K562 (cell line): ENCODE measurements at regions not wholly inside any gene's neighbourhood (a gene's known extent, or its start where the extent isn't known, plus 50 kb on each side); places are given as distances from the start of the nearest gene placed in this dataset.

Experiments
- ATAC-seq: fragments of 200-7000 bp; cut with Tn5 transposase; 3 replicates; pipeline ENCODE4 v1.9.1; 2020; ENCODE audit warnings: moderate library complexity
- BruUV-seq: library from RNA; stranded (reverse); fragments of 400-500 nt; replicated peaks from 2 replicates; lab custom pipeline; 2021; lab: Mats Ljungman, UMichigan
- CTCF ChIA-PET: fragments of 300-600 bp; formaldehyde crosslinking; extraction: SDS; loops from one replicate; lab custom pipeline; 2021; ENCODE audit warnings: low intra/inter-chr PET ratio; lab: Yijun Ruan, JAX
- POLR2A ChIA-PET: fragments of 300-600, 350-650 bp; sonication (Branson Sonifier 250); formaldehyde crosslinking; extraction: SDS; loops from one replicate; lab custom pipeline; 2021; ENCODE audit warnings: antibody characterized with exemption, inconsistent platforms; lab: Yijun Ruan, JAX
- DNase-seq, 4 experiments: peaks; one replicate each; pipeline versions ENCODE4 v3.0.0 to v3.0.0-alpha.2; 2011 to 2018; ENCODE audit warnings: low spot score in 3 of 4, mixed read lengths in 3 of 4; ENCODE audit errors: extremely low read depth in 1 of 4
- FAIRE-seq: peaks from 2 replicates; lab custom pipeline; 2011; peaks lifted over from hg19 to GRCh38; lab: Jason Lieb, UNC
- H2AFZ ChIP-seq: 2 replicates; pipeline ENCODE4 v1.6.0; 2011; ENCODE audit warnings: low read depth, low read length, control low read depth, inconsistent platforms
- H3K27ac ChIP-seq: fragments of 200-600 bp; 3 replicates; pipeline ENCODE4 v1.8.0; 2011; ENCODE audit warnings: low read depth, mild to moderate bottlenecking, control low read depth, inconsistent platforms, low read length, moderate library complexity, mixed read lengths; ENCODE audit errors: extremely low read depth
- H3K27me3 ChIP-seq, 2 experiments: fragments of 300-600 bp in 1 of 2; 2 replicates in 1 of 2; 3 replicates in 1 of 2; pipeline versions ENCODE4 v1.6.0 to v1.8.0; 2011; ENCODE audit warnings: inconsistent platforms in 2 of 2, low read length in 2 of 2, mild to moderate bottlenecking in 1 of 2, mixed read lengths in 1 of 2, moderate library complexity in 1 of 2; ENCODE audit not compliant: control insufficient read depth in 2 of 2, insufficient read depth in 2 of 2
- H3K36me3 ChIP-seq: fragments of 300-600 bp; 3 replicates; pipeline ENCODE4 v1.8.0; 2011; ENCODE audit warnings: mild to moderate bottlenecking, low read length, inconsistent platforms; ENCODE audit not compliant: control insufficient read depth, insufficient read depth
- H3K4me1 ChIP-seq, 2 experiments: fragments of 200-600 bp in 1 of 2; replicated peaks in 1 of 2; 2 replicates in 1 of 2; 3 replicates in 1 of 2; pipeline versions ENCODE4 v1.5.1 to v1.8.0; 2011; ENCODE audit warnings: inconsistent platforms in 2 of 2, low read length in 2 of 2, mild to moderate bottlenecking in 1 of 2, mixed read lengths in 1 of 2, moderate library complexity in 1 of 2; ENCODE audit not compliant: control insufficient read depth in 2 of 2, insufficient read depth in 2 of 2
- H3K4me2 ChIP-seq: 2 replicates; pipeline ENCODE4 v1.6.1; 2011; ENCODE audit warnings: low read length, control low read depth, inconsistent platforms, mixed read lengths; ENCODE audit not compliant: insufficient read depth
- H3K4me3 ChIP-seq: fragments of 200-600 bp; sonication (generic), shearing (Covaris generic); 2 replicates; pipeline ENCODE4 v1.5.1; 2016; ENCODE audit warnings: control low read depth, inconsistent platforms
- H3K79me2 ChIP-seq: fragments of 200-600 bp; 3 replicates; pipeline ENCODE4 v1.8.0; 2011; ENCODE audit warnings: low read length, inconsistent platforms; ENCODE audit not compliant: control insufficient read depth, insufficient read depth
- H3K9ac ChIP-seq, 2 experiments: 2 replicates each; pipeline versions ENCODE4 v1.6.0 to v1.6.1; 2011; ENCODE audit warnings: low read depth in 2 of 2, low read length in 2 of 2, control low read depth in 1 of 2, inconsistent platforms in 1 of 2, mild to moderate bottlenecking in 1 of 2, mixed read lengths in 1 of 2; ENCODE audit not compliant: insufficient read depth in 1 of 2
- H3K9me1 ChIP-seq: one replicate; pipeline ENCODE4 v1.6.0; 2011; ENCODE audit warnings: inconsistent platforms, mild to moderate bottlenecking, low read length, moderate library complexity; ENCODE audit not compliant: control insufficient read depth, insufficient read depth
- H3K9me3 ChIP-seq: replicated peaks from 2 replicates; pipeline ENCODE4 v1.5.1; 2011; ENCODE audit warnings: low read depth, low read length, inconsistent platforms; ENCODE audit not compliant: control insufficient read depth, insufficient read depth
- H4K20me1 ChIP-seq: replicated peaks from 2 replicates; pipeline ENCODE4 v1.6.1; 2011; ENCODE audit warnings: low read length, inconsistent platforms, mixed read lengths; ENCODE audit not compliant: control insufficient read depth, insufficient read depth
- BHLHE40 ChIP-seq: IDR thresholded peaks from 2 replicates; pipeline ENCODE4 v1.6.1; 2011; ENCODE audit warnings: low read length, improper control_type of control experiment
- BMI1 ChIP-seq: fragments of 150-350 bp; IDR thresholded peaks from 2 replicates; pipeline ENCODE4 v1.6.1; 2014; ENCODE audit warnings: low read length
- BRD9 ChIP-seq: fragments of 450-650 bp; IDR thresholded peaks from 2 replicates; pipeline ENCODE4 v1.6.1; 2018; ENCODE audit warnings: low read depth; ENCODE audit not compliant: partially characterized antibody
- FOXK2 ChIP-seq, 2 experiments: fragments of 450-650 bp; IDR thresholded peaks in 1 of 2; conservative IDR thresholded peaks in 1 of 2; 2 replicates each; pipeline ENCODE4 v1.6.1; 2016; ENCODE audit warnings: low read depth in 2 of 2, mild to moderate bottlenecking in 1 of 2
- HMG20B ChIP-seq: fragments of 250-450 bp; sonication (Bioruptor Pico); IDR thresholded peaks from 2 replicates; pipeline ENCODE4 v1.5.0; 2021; ENCODE audit warnings: mild to moderate bottlenecking
- HNRNPH1 ChIP-seq: fragments of 200-400 bp; formaldehyde crosslinking; optimal IDR thresholded peaks from 2 replicates; pipeline ENCODE3; 2017; ENCODE audit warnings: low read depth, mild to moderate bottlenecking, low read length, moderate library complexity
- MAFG ChIP-seq: fragments of 450-650 bp; conservative IDR thresholded peaks from 2 replicates; pipeline ENCODE4 v1.6.1; 2016; ENCODE audit warnings: missing genetic modification characterization, missing compliant biosample characterization
- MAFK ChIP-seq: IDR thresholded peaks from 2 replicates; pipeline ENCODE4 v1.6.1; 2011; ENCODE audit warnings: low read length, improper control_type of control experiment
- MCM2 ChIP-seq: fragments of 450-650 bp; IDR thresholded peaks from 2 replicates; pipeline ENCODE4 v1.6.1; 2017; ENCODE audit warnings: low read depth, mild to moderate bottlenecking
- POLR2AphosphoS2 ChIP-seq: IDR thresholded peaks from 2 replicates; pipeline ENCODE4 v1.6.1; 2012; ENCODE audit warnings: low read length, improper control_type of control experiment
- POLR2B ChIP-seq: fragments of 450-650 bp; IDR thresholded peaks from 2 replicates; pipeline ENCODE4 v1.6.1; 2018; ENCODE audit warnings: low read depth; ENCODE audit not compliant: partially characterized antibody
- RBM25 ChIP-seq: fragments of 200-400 bp; formaldehyde crosslinking; IDR thresholded peaks from 2 replicates; pipeline ENCODE4 v1.6.1; 2018; ENCODE audit warnings: low read length, low read depth, moderate library complexity; ENCODE audit not compliant: severe bottlenecking
- SMAD3 ChIP-seq: fragments of 450-650 bp; formaldehyde crosslinking; conservative IDR thresholded peaks from 2 replicates; pipeline ENCODE4 v1.4.0; 2020; ENCODE audit warnings: mild to moderate bottlenecking
- SMARCA5 ChIP-seq: fragments of 450-650 bp; IDR thresholded peaks from 2 replicates; pipeline ENCODE4 v1.6.1; 2016
- SPI1 ChIP-seq: IDR thresholded peaks from 2 replicates; pipeline ENCODE4 v1.6.1; 2011; ENCODE audit warnings: low read depth, low read length, control low read depth, borderline replicate concordance
- TOE1 ChIP-seq, 2 experiments: fragments of 450-650 bp in 1 of 2; sonication (generic) in 1 of 2; formaldehyde crosslinking in 1 of 2; IDR thresholded peaks; 2 replicates each; pipeline versions ENCODE4 v1.7.1 to v1.8.0; 2016 to 2022; ENCODE audit warnings: borderline replicate concordance in 2 of 2, mild to moderate bottlenecking in 2 of 2, antibody characterized with exemption in 1 of 2, inconsistent platforms in 1 of 2, low read depth in 1 of 2, missing genetic modification reagents in 1 of 2, moderate library complexity in 1 of 2
- ZKSCAN1 ChIP-seq: fragments of 150-350 bp; IDR thresholded peaks from 2 replicates; pipeline ENCODE4 v1.6.1; 2016; ENCODE audit warnings: low read depth, low read length
- ZNF311 ChIP-seq: fragments of 250-450 bp; sonication (Bioruptor Pico); IDR thresholded peaks from 2 replicates; pipeline ENCODE4 v1.4.0; 2020; ENCODE audit warnings: mild to moderate bottlenecking, moderate library complexity
- WGBS: fragments of 100-300 bp; shearing (Covaris generic); methylation state at CpG from one replicate; pipeline ENCODE4 v1.1.6; 2016; ENCODE audit warnings: low coverage, mixed read lengths; ENCODE audit not compliant: insufficient coverage; ENCODE audit errors: missing lambda C conversion rate; 5-methylcytosine and 5-hydroxymethylcytosine counted together
- in situ Hi-C: fragments of 300-500 bp; cut with MboI; formaldehyde crosslinking; loops from 4 replicates; pipeline ENCODE4 v1.15.0; 2018; ENCODE audit warnings: inconsistent platforms, mixed read lengths
- intact Hi-C: fragments of 100-400 bp; cut with micrococcal nuclease; formaldehyde crosslinking; loops from 2 replicates; pipeline ENCODE4 v1.14.2; 2022
- TF ChIP-seq, protein P1 (sequence below): fragments of 200-800 bp; sonication (Bioruptor generic); IDR thresholded peaks from 2 replicates; pipeline ENCODE4 v1.6.1; 2017; ENCODE audit warnings: missing genetic modification characterization, missing compliant biosample characterization

DNA sequence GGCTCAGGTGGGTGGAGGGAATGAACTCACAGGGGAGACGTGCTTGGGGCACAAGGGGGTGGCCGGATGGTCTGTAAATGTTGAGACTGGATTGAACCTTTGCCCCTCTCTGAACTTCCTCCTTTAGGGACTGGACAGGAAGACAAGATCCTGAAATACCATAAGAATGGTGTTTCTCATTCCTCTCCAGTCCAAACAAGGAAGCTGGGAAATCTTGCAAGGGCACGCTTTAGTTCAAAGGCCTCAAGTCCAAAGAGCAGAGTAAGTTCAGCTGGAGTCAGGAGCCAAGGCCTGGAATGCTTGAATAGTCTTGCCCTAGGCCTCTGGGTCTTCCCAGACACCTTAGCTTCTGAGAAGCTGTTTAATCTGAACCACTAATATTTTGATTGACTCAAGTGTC is 52.4 kb upstream of the SIX3 start:
- ChIA-PET POLR2A (no interaction called here), CTCF (no interaction called here)
- 0% methylated on average over 3 of the region's 3 CpGs for WGBS

More for the DNA sequence above, 52.4 kb upstream of the SIX3 start:
- FAIRE-seq (no peak), DNase-seq (no peak), ATAC-seq (no peak)
- Histone ChIP-seq H3K9me1 (no peaks in the 10 kb centered on the region), H3K36me3 (no peaks in the 10 kb centered on the region), H4K20me1 (no peaks in the 10 kb centered on the region), H3K9me3 (no peaks in the 10 kb centered on the region), H3K4me2 (no peak overlapping the region), H3K4me1 (no peaks in the 10 kb centered on the region), H3K4me3 (no peak overlapping the region), H3K9ac (no peak overlapping the region), H3K79me2 (no peaks in the 10 kb centered on the region), H3K27ac (no peak overlapping the region), H2AFZ (no peak overlapping the region), H3K27me3 (peaks cover 7% of the 10 kb centered on the region in 2 experiments; a peak in 4 of 5 replicates)
- intact Hi-C loops, result no loop called here
- TF ChIP-seq, protein P1, sequence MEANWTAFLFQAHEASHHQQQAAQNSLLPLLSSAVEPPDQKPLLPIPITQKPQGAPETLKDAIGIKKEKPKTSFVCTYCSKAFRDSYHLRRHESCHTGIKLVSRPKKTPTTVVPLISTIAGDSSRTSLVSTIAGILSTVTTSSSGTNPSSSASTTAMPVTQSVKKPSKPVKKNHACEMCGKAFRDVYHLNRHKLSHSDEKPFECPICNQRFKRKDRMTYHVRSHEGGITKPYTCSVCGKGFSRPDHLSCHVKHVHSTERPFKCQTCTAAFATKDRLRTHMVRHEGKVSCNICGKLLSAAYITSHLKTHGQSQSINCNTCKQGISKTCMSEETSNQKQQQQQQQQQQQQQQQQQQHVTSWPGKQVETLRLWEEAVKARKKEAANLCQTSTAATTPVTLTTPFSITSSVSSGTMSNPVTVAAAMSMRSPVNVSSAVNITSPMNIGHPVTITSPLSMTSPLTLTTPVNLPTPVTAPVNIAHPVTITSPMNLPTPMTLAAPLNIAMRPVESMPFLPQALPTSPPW (CRISPR knock-in tag), result no peak
- TF ChIP-seq TOE1 (IDR thresholded peaks at IDR 0.05; ENCODE audit: borderline replicate concordance) (no peak), TOE1 (CRISPR knock-in tag; IDR thresholded peaks at IDR 0.05; ENCODE audit: borderline replicate concordance, low read depth) (no peak), BRD9 (no peak), POLR2AphosphoS2 (no peak), MAFK (no peak), HMG20B (CRISPR knock-in tag) (no peak), SMAD3 (CRISPR knock-in tag) (no peak), BMI1 (no peak), MAFG (tag) (no peak), MCM2 (no peak), ZKSCAN1 (no peak), SMARCA5 (no peak), SPI1 (no peak), HNRNPH1 (no peak), BHLHE40 (no peak), ZNF311 (no peak), FOXK2 (conservative IDR thresholded peaks at IDR 0.05 in 1 of 2, IDR thresholded peaks at IDR 0.05 in 1 of 2; ENCODE audit: low read depth in 2 of 2) (no peak), POLR2B (no peak), RBM25 (no peak)
- BruUV-seq, result no TSS peak
- in situ Hi-C loops, result no loop called here
